IMR-90 (cell line): ENCODE measurements at regions not wholly inside any gene's neighbourhood (a gene's known extent, or its start where the extent isn't known, plus 50 kb on each side); places are given as distances from the start of the nearest gene placed in this dataset.

ENCODE experiments used
- ATAC-seq: fragments of 200-7000 bp; cut with Tn5 transposase; 2 replicates; pipeline ENCODE4 v1.9.1; 2020; ENCODE audit warnings: low read depth, mild to moderate bottlenecking, moderate library complexity
- BruUV-seq: library from RNA; stranded (reverse); fragments of 400-500 nt; replicated peaks from 2 replicates; lab custom pipeline; 2021; lab: Mats Ljungman, UMichigan
- CTCF ChIA-PET: fragments of 300-600 bp; formaldehyde crosslinking; extraction: SDS; loops from one replicate; lab custom pipeline; 2021; ENCODE audit warnings: antibody characterized with exemption; lab: Yijun Ruan, JAX
- POLR2A ChIA-PET: fragments of 300-600 bp; sonication (Branson Sonifier 250); formaldehyde crosslinking; loops from one replicate; lab custom pipeline; 2022; ENCODE audit warnings: antibody characterized with exemption; ENCODE audit not compliant: unreplicated experiment; lab: Charles Lee
- DNase-seq: peaks from one replicate; pipeline ENCODE4 v3.0.0; 2013
- H2AFZ ChIP-seq: replicated peaks from 2 replicates; pipeline ENCODE3; 2013; ENCODE audit warnings: low read length, mild to moderate bottlenecking; ENCODE audit not compliant: poor library complexity
- H2AK5ac ChIP-seq: 2 replicates; pipeline ENCODE4 v1.6.1; 2013; ENCODE audit warnings: low read depth, low read length, inconsistent platforms
- H2AK9ac ChIP-seq: replicated peaks from 2 replicates; pipeline ENCODE3; 2013; ENCODE audit warnings: mild to moderate bottlenecking, low read depth, low read length, moderate library complexity; ENCODE audit not compliant: poor library complexity
- H2BK120ac ChIP-seq: 2 replicates; pipeline ENCODE4 v1.6.1; 2013; ENCODE audit warnings: low read depth, low read length, inconsistent platforms
- H2BK15ac ChIP-seq: 3 replicates; pipeline ENCODE4 v1.6.1; 2013; ENCODE audit warnings: low read depth, low read length, inconsistent platforms
- H2BK20ac ChIP-seq: 2 replicates; pipeline ENCODE4 v1.6.1; 2013; ENCODE audit warnings: low read depth, mild to moderate bottlenecking, inconsistent platforms, low read length, moderate library complexity
- H2BK5ac ChIP-seq: 2 replicates; pipeline ENCODE4 v1.6.1; 2013; ENCODE audit warnings: mild to moderate bottlenecking, low read depth, low read length, inconsistent platforms; ENCODE audit not compliant: poor library complexity, severe bottlenecking
- H3K14ac ChIP-seq: replicated peaks from 2 replicates; pipeline ENCODE4 v1.6.1; 2013; ENCODE audit warnings: low read depth, low read length, inconsistent platforms
- H3K18ac ChIP-seq: 2 replicates; pipeline ENCODE4 v1.6.1; 2013; ENCODE audit warnings: low read depth, low read length, control low read depth
- H3K23ac ChIP-seq: 2 replicates; pipeline ENCODE4 v1.6.1; 2013; ENCODE audit warnings: low read depth, low read length, inconsistent platforms
- H3K27ac ChIP-seq: 2 replicates; pipeline ENCODE4 v1.5.1; 2013; ENCODE audit warnings: mild to moderate bottlenecking, control low read depth, low read length; ENCODE audit not compliant: insufficient read depth
- H3K27me3 ChIP-seq: 2 replicates; pipeline ENCODE4 v1.6.1; 2013; ENCODE audit warnings: low read length; ENCODE audit not compliant: control insufficient read depth, insufficient read depth
- H3K36me3 ChIP-seq: 2 replicates; pipeline ENCODE4 v1.6.1; 2013; ENCODE audit warnings: low read length, mixed read lengths; ENCODE audit not compliant: control insufficient read depth, insufficient read depth
- H3K4ac ChIP-seq: 2 replicates; pipeline ENCODE4 v1.6.1; 2013; ENCODE audit warnings: low read depth, low read length, inconsistent platforms
- H3K4me1 ChIP-seq: 2 replicates; pipeline ENCODE4 v1.6.1; 2013; ENCODE audit warnings: low read length, mixed read lengths; ENCODE audit not compliant: control insufficient read depth, insufficient read depth
- H3K4me2 ChIP-seq: 2 replicates; pipeline ENCODE4 v1.6.1; 2013; ENCODE audit warnings: low read depth, mild to moderate bottlenecking, control low read depth, low read length, moderate library complexity
- H3K4me3 ChIP-seq: 2 replicates; pipeline ENCODE4 v1.5.1; 2013; ENCODE audit warnings: low read depth, mild to moderate bottlenecking, control low read depth, low read length, moderate library complexity; ENCODE audit not compliant: insufficient read depth
- H3K56ac ChIP-seq: 2 replicates; pipeline ENCODE4 v1.6.1; 2013; ENCODE audit warnings: low read length, inconsistent platforms; ENCODE audit not compliant: insufficient read depth; ENCODE audit errors: extremely low read depth
- H3K79me1 ChIP-seq, 2 experiments: 2 replicates each; pipeline ENCODE4 v1.6.1; 2013; ENCODE audit warnings: low read length in 2 of 2, inconsistent platforms in 1 of 2, low read depth in 1 of 2
- H3K9ac ChIP-seq: 2 replicates; pipeline ENCODE4 v1.6.1; 2013; ENCODE audit warnings: low read depth, low read length, control low read depth
- H3K9me1 ChIP-seq: 2 replicates; pipeline ENCODE4 v1.6.1; 2013; ENCODE audit warnings: low read length, inconsistent platforms; ENCODE audit not compliant: insufficient read depth
- H3K9me3 ChIP-seq: 2 replicates; pipeline ENCODE4 v1.6.1; 2013; ENCODE audit warnings: low read length; ENCODE audit not compliant: control insufficient read depth, insufficient read depth
- H4K20me1 ChIP-seq: 2 replicates; pipeline ENCODE4 v1.6.1; 2013; ENCODE audit warnings: low read length, inconsistent platforms; ENCODE audit not compliant: insufficient read depth
- H4K5ac ChIP-seq: 2 replicates; pipeline ENCODE4 v1.6.1; 2013; ENCODE audit warnings: mild to moderate bottlenecking, low read depth, low read length, control low read depth
- H4K8ac ChIP-seq, 2 experiments: 2 replicates each; pipeline ENCODE4 v1.6.1; 2013; ENCODE audit warnings: low read depth in 2 of 2, low read length in 2 of 2, control low read depth in 1 of 2, inconsistent platforms in 1 of 2
- H4K91ac ChIP-seq: 2 replicates; pipeline ENCODE4 v1.6.1; 2013; ENCODE audit warnings: low read depth, low read length, inconsistent platforms; ENCODE audit not compliant: insufficient read depth
- BHLHE40 ChIP-seq: fragments of 150-350 bp; IDR thresholded peaks from 2 replicates; pipeline ENCODE4 v1.6.1; 2016; ENCODE audit warnings: mild to moderate bottlenecking, low read depth, low read length
- CEBPB ChIP-seq: IDR thresholded peaks from 2 replicates; pipeline ENCODE4 v1.6.1; 2012; ENCODE audit warnings: low read depth, low read length, improper control_type of control experiment
- CHD1 ChIP-seq: IDR thresholded peaks from 2 replicates; pipeline ENCODE4 v1.6.1; 2012; ENCODE audit warnings: low read depth, low read length, improper control_type of control experiment
- ELK1 ChIP-seq: fragments of 150-350 bp; IDR thresholded peaks from 2 replicates; pipeline ENCODE4 v1.6.1; 2016; ENCODE audit warnings: low read depth, mild to moderate bottlenecking, low read length, moderate library complexity, borderline replicate concordance
- FOS ChIP-seq: fragments of 150-350 bp; IDR thresholded peaks from 2 replicates; pipeline ENCODE4 v1.6.1; 2016; ENCODE audit warnings: low read depth, low read length
- MAFK ChIP-seq: IDR thresholded peaks from 2 replicates; pipeline ENCODE4 v1.6.1; 2012; ENCODE audit warnings: low read depth, low read length, improper control_type of control experiment
- MAZ ChIP-seq: IDR thresholded peaks from 2 replicates; pipeline ENCODE4 v1.6.1; 2012; ENCODE audit warnings: low read depth, mild to moderate bottlenecking, low read length, improper control_type of control experiment, moderate library complexity, borderline replicate concordance
- MXI1 ChIP-seq: IDR thresholded peaks from 2 replicates; pipeline ENCODE4 v1.6.1; 2012; ENCODE audit warnings: low read depth, mild to moderate bottlenecking, low read length, moderate library complexity, borderline replicate concordance
- NFE2L2 ChIP-seq: fragments of 150-350 bp; IDR thresholded peaks from 2 replicates; pipeline ENCODE4 v1.6.1; 2016; ENCODE audit warnings: low read depth, mild to moderate bottlenecking, low read length
- POLR2A ChIP-seq: IDR thresholded peaks from 2 replicates; pipeline ENCODE4 v1.6.1; 2012; ENCODE audit warnings: mild to moderate bottlenecking, low read depth, low read length
- RAD21 ChIP-seq: IDR thresholded peaks from 2 replicates; pipeline ENCODE4 v1.6.1; 2012; ENCODE audit warnings: low read length, improper control_type of control experiment
- RCOR1 ChIP-seq: IDR thresholded peaks from 2 replicates; pipeline ENCODE4 v1.6.1; 2012; ENCODE audit warnings: mild to moderate bottlenecking, low read length, improper control_type of control experiment; ENCODE audit not compliant: insufficient replicate concordance
- RFX5 ChIP-seq: IDR thresholded peaks from 2 replicates; pipeline ENCODE4 v1.8.0; 2012; ENCODE audit warnings: low read depth, mild to moderate bottlenecking, low read length, moderate library complexity
- SMC3 ChIP-seq: fragments of 150-350 bp; IDR thresholded peaks from 2 replicates; pipeline ENCODE4 v1.6.1; 2016; ENCODE audit warnings: low read depth, mild to moderate bottlenecking, antibody characterized with exemption, low read length, moderate library complexity
- USF2 ChIP-seq: fragments of 150-350 bp; IDR thresholded peaks from 2 replicates; pipeline ENCODE4 v1.6.1; 2017; ENCODE audit warnings: mild to moderate bottlenecking, antibody characterized with exemption, low read length, low read depth
- WGBS, 2 experiments: methylation state at CpG; one replicate each; pipeline versions ENCODE4 v1.1.5 to v1.1.7; 2013; ENCODE audit warnings: missing lambda C conversion rate in 2 of 2; ENCODE audit not compliant: insufficient read length in 1 of 2; ENCODE audit errors: extremely low coverage in 2 of 2; 5-methylcytosine and 5-hydroxymethylcytosine counted together
- dilution Hi-C: fragments of 300-500 bp; cut with HindIII; formaldehyde crosslinking; loops from one replicate; pipeline ENCODE4 v1.14.3; 2018; ENCODE audit warnings: low sequenced_read_pairs; ENCODE audit not compliant: unreplicated experiment
- in situ Hi-C: fragments of 300-500 bp; cut with MboI; formaldehyde crosslinking; loops from 3 replicates; pipeline ENCODE4 v1.14.3; 2019; ENCODE audit warnings: low sequenced_read_pairs, inconsistent platforms, mixed read lengths
- intact Hi-C: fragments of 100-400 bp; cut with micrococcal nuclease; formaldehyde crosslinking; loops from 2 replicates; pipeline ENCODE4 v1.10.0; 2022
- TF ChIP-seq, protein P1 (sequence below): conservative IDR thresholded peaks from 2 replicates; pipeline ENCODE4 v1.5.1; 2012; ENCODE audit warnings: mild to moderate bottlenecking, low read depth, low read length, improper control_type of control experiment

DNA sequence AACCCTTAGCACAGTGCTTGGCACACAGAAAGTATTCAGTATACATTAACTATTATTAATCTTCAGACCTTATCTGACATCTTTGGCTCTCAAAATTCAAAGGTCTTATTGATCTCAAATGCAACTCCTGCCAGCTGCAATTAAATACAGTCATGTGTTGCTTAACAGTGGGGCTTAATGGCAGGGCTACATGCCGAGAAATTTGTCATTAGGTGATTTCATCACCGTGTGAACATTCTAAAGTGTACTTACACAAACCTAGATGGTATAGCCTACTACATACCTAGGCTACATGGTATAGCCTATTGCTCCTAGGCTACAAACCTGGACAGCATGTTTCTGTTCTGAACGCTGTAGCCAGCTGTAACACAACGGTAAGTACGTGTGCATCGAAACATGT lies 156.3 kb upstream of the TMCC3 start:
- ATAC-seq (no peak), DNase-seq (no peak)
- Histone ChIP-seq H2AFZ (no peak overlapping the region), H3K27ac (no peak overlapping the region), H3K14ac (no peak overlapping the region), H3K9me1 (no peaks in the 10 kb centered on the region), H3K4me3 (no peak overlapping the region), H3K4me1 (no peaks in the 10 kb centered on the region), H2AK5ac (no peak overlapping the region), H3K4me2 (no peak overlapping the region), H4K5ac (no peak overlapping the region), H3K9me3 (no peaks in the 10 kb centered on the region), H3K56ac (no peak overlapping the region), H3K4ac (no peak overlapping the region), H4K8ac (no peak overlapping the region), H4K20me1 (no peaks in the 10 kb centered on the region), H3K18ac (no peak overlapping the region), H3K9ac (no peak overlapping the region), H3K79me1 (no peaks in the 10 kb centered on the region), H3K23ac (no peak overlapping the region), H2BK15ac (no peak overlapping the region), H2AK9ac (no peak overlapping the region), H3K36me3 (no peaks in the 10 kb centered on the region), H2BK20ac (no peak overlapping the region), H4K91ac (no peak overlapping the region), H2BK120ac (no peak overlapping the region), H3K27me3 (peaks cover 2% of the 10 kb centered on the region; the same call in 1 of the 2 replicates), H2BK5ac (no peak overlapping the region)
- in situ Hi-C loops (no loop called here), intact Hi-C loops (no loop called here), dilution Hi-C loops (no loop called here)
- POLR2A ChIA-PET = no interaction called here
- TF ChIP-seq USF2 = no peak
- TF ChIP-seq, protein P1, sequence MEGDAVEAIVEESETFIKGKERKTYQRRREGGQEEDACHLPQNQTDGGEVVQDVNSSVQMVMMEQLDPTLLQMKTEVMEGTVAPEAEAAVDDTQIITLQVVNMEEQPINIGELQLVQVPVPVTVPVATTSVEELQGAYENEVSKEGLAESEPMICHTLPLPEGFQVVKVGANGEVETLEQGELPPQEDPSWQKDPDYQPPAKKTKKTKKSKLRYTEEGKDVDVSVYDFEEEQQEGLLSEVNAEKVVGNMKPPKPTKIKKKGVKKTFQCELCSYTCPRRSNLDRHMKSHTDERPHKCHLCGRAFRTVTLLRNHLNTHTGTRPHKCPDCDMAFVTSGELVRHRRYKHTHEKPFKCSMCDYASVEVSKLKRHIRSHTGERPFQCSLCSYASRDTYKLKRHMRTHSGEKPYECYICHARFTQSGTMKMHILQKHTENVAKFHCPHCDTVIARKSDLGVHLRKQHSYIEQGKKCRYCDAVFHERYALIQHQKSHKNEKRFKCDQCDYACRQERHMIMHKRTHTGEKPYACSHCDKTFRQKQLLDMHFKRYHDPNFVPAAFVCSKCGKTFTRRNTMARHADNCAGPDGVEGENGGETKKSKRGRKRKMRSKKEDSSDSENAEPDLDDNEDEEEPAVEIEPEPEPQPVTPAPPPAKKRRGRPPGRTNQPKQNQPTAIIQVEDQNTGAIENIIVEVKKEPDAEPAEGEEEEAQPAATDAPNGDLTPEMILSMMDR = no peak
- TF ChIP-seq RFX5 = no peak
- TF ChIP-seq ELK1 = no peak
- no peak for TF ChIP-seq RCOR1
- no peak for TF ChIP-seq MAZ
- TF ChIP-seq CEBPB = no peak
- TF ChIP-seq CHD1 = no peak
- no peak for TF ChIP-seq MXI1
- TF ChIP-seq MAFK = no peak
- no peak for TF ChIP-seq POLR2A
- TF ChIP-seq SMC3 = no peak
- TF ChIP-seq RAD21 = no peak
- no peak for TF ChIP-seq NFE2L2
- no peak for TF ChIP-seq BHLHE40
- TF ChIP-seq FOS = no peak
- WGBS, 2 experiments = 88% methylated on average over 4 of the region's 6 CpGs; no CpG with 5 or more reads in 1 of the 2 experiments
- BruUV-seq = no TSS peak
- CTCF ChIA-PET = no interaction called here
